Ectodermal cell (in vitro differentiated cells): ENCODE measurements at regions not wholly inside any gene's neighbourhood (a gene's known extent, or its start where the extent isn't known, plus 50 kb on each side); places are given as distances from the start of the nearest gene placed in this dataset.

Source experiments
- H3K27ac ChIP-seq: 2 replicates; pipeline ENCODE4 v1.7.0; 2013; ENCODE audit warnings: mild to moderate bottlenecking, low read depth, low read length; ENCODE audit not compliant: insufficient read depth, poor library complexity, severe bottlenecking
- H3K27me3 ChIP-seq: 2 replicates; pipeline ENCODE4 v1.7.0; 2013; ENCODE audit warnings: mild to moderate bottlenecking, low read length; ENCODE audit not compliant: insufficient read depth, control insufficient read depth, poor library complexity, severe bottlenecking
- H3K36me3 ChIP-seq: one replicate; pipeline ENCODE4 v1.7.0; 2013; ENCODE audit warnings: low read length; ENCODE audit not compliant: control insufficient read depth, insufficient read depth
- H3K4me1 ChIP-seq: one replicate; pipeline ENCODE4 v1.7.0; 2013; ENCODE audit warnings: low read length; ENCODE audit not compliant: control insufficient read depth, insufficient read depth
- H3K4me3 ChIP-seq: 2 replicates; pipeline ENCODE4 v1.7.0; 2013; ENCODE audit warnings: low read depth, low read length, control low read depth; ENCODE audit not compliant: insufficient read depth
- H3K9me3 ChIP-seq: 2 replicates; pipeline ENCODE4 v1.7.0; 2013; ENCODE audit warnings: mild to moderate bottlenecking, low read length, moderate library complexity; ENCODE audit not compliant: control insufficient read depth
- WGBS, 2 experiments: methylation state at CpG; one replicate each; pipeline ENCODE4 v1.1.7; 2013; ENCODE audit warnings: missing lambda C conversion rate in 2 of 2; 5-methylcytosine and 5-hydroxymethylcytosine counted together

- Histone ChIP-seq H3K27ac (no peak overlapping the region), H3K27me3 (no peaks in the 10 kb centered on the region), H3K9me3 (no peaks in the 10 kb centered on the region), H3K4me1 (peaks cover 6% of the 10 kb centered on the region), H3K36me3 (no peaks in the 10 kb centered on the region), H3K4me3 (no peak overlapping the region)
- WGBS, 2 experiments, result 89 to 96% methylated on average over 3 of the region's 3 CpGs
Measured at GRCh38 chr5:159507661-159508060, 177.4 kb upstream of the IL12B start.

- no peaks in the 10 kb centered on the region for H3K36me3 ChIP-seq
- peaks cover 6% of the 10 kb centered on the region for H3K4me1 ChIP-seq
- 88 to 90% methylated on average over 5 of the region's 5 CpGs for WGBS, 2 experiments
Measured at GRCh38 chr5:159508344-159508743, 178.1 kb upstream of the IL12B start.

GRCh38 chr5:159509002-159509660, 178.8 kb upstream of the IL12B start:
- no peaks in the 10 kb centered on the region for H3K9me3 ChIP-seq
- H3K27me3 ChIP-seq, result no peaks in the 10 kb centered on the region
- WGBS, 2 experiments, result 92 to 95% methylated on average over 6 to 7 of the region's 7 CpGs
- H3K4me1 ChIP-seq, result peaks cover 6% of the 10 kb centered on the region
- no peak overlapping the region for H3K4me3 ChIP-seq
- no peaks in the 10 kb centered on the region for H3K36me3 ChIP-seq
- H3K27ac ChIP-seq, result no peak overlapping the region

More at GRCh38 chr5:159508344-159508743, 178.1 kb upstream of the IL12B start:
- no peak overlapping the region for H3K27ac ChIP-seq
- no peaks in the 10 kb centered on the region for H3K27me3 ChIP-seq
- H3K9me3 ChIP-seq, result no peaks in the 10 kb centered on the region
- H3K4me3 ChIP-seq, result no peak overlapping the region

GRCh38 chr5:159510282-159510681, 180.0 kb upstream of the IL12B start:
- H3K36me3 ChIP-seq, result no peaks in the 10 kb centered on the region
- H3K27me3 ChIP-seq, result no peaks in the 10 kb centered on the region
- H3K4me3 ChIP-seq, result no peak overlapping the region
- H3K4me1 ChIP-seq, result peaks cover 6% of the 10 kb centered on the region
- WGBS, 2 experiments, result 13 to 19% methylated on average over 3 of the region's 3 CpGs
- H3K27ac ChIP-seq, result no peak overlapping the region
- H3K9me3 ChIP-seq, result no peaks in the 10 kb centered on the region

- H3K4me3 ChIP-seq, result no peak overlapping the region
- H3K36me3 ChIP-seq, result no peaks in the 10 kb centered on the region
- H3K4me1 ChIP-seq, result peaks cover 6% of the 10 kb centered on the region
- no peak overlapping the region for H3K27ac ChIP-seq
- no peaks in the 10 kb centered on the region for H3K9me3 ChIP-seq
- 90 to 96% methylated on average over 2 of the region's 2 CpGs for WGBS, 2 experiments
- no peaks in the 10 kb centered on the region for H3K27me3 ChIP-seq
Measured at GRCh38 chr5:159511570-159511969, 181.3 kb upstream of the IL12B start.

GRCh38 chr5:159512064-159512463, 181.8 kb upstream of the IL12B start:
- H3K36me3 ChIP-seq, result no peaks in the 10 kb centered on the region
- H3K4me3 ChIP-seq, result no peak overlapping the region
- peaks cover 6% of the 10 kb centered on the region for H3K4me1 ChIP-seq
- H3K27ac ChIP-seq, result no peak overlapping the region
- 92% methylated on average over 3 of the region's 3 CpGs for WGBS, 2 experiments
- no peaks in the 10 kb centered on the region for H3K9me3 ChIP-seq
- H3K27me3 ChIP-seq, result no peaks in the 10 kb centered on the region

- peaks cover 6% of the 10 kb centered on the region for H3K4me1 ChIP-seq
- H3K27ac ChIP-seq, result no peak overlapping the region
- no peaks in the 10 kb centered on the region for H3K9me3 ChIP-seq
- H3K4me3 ChIP-seq, result no peak overlapping the region
- no peaks in the 10 kb centered on the region for H3K36me3 ChIP-seq
- H3K27me3 ChIP-seq, result no peaks in the 10 kb centered on the region
- WGBS, 2 experiments, result 89 to 93% methylated on average over 13 to 14 of the region's 14 CpGs
Measured at GRCh38 chr5:159514229-159514810, 184.0 kb upstream of the IL12B start.

- Histone ChIP-seq H3K27ac (no peak overlapping the region), H3K4me1 (peaks cover 6% of the 10 kb centered on the region), H3K27me3 (no peaks in the 10 kb centered on the region), H3K4me3 (no peak overlapping the region), H3K9me3 (no peaks in the 10 kb centered on the region), H3K36me3 (no peaks in the 10 kb centered on the region)
- 83 to 95% methylated on average over 3 to 4 of the region's 4 CpGs for WGBS, 2 experiments
Measured at GRCh38 chr5:159515197-159515596, 184.9 kb upstream of the IL12B start.

GRCh38 chr5:159515909-159516415, 185.7 kb upstream of the IL12B start:
- no peak overlapping the region for H3K27ac ChIP-seq
- H3K27me3 ChIP-seq, result no peaks in the 10 kb centered on the region
- H3K36me3 ChIP-seq, result no peaks in the 10 kb centered on the region
- no peaks in the 10 kb centered on the region for H3K9me3 ChIP-seq
- WGBS, 2 experiments, result 28 to 33% methylated on average over 10 of the region's 10 CpGs
- no peak overlapping the region for H3K4me3 ChIP-seq
- H3K4me1 ChIP-seq, result peaks cover under 1% of the 10 kb centered on the region

GRCh38 chr5:159518371-159518770, 188.1 kb upstream of the IL12B start:
- WGBS, 2 experiments, result 91 to 95% methylated on average over 3 of the region's 3 CpGs
- H3K27me3 ChIP-seq, result no peaks in the 10 kb centered on the region
- H3K9me3 ChIP-seq, result no peaks in the 10 kb centered on the region
- no peaks in the 10 kb centered on the region for H3K36me3 ChIP-seq
- no peak overlapping the region for H3K4me3 ChIP-seq
- H3K27ac ChIP-seq, result no peak overlapping the region
- H3K4me1 ChIP-seq, result no peaks in the 10 kb centered on the region
